ENCODE measurements at regions not wholly inside any gene's neighbourhood (a gene's known extent, or its start where the extent isn't known, plus 50 kb on each side); places are given as distances from the start of the nearest gene placed in this dataset.

GRCh38 chr5:171632616-171633015, 153.0 kb upstream of the SMIM23 start:
- no peaks in the 10 kb centered on the region for H3K27me3 ChIP-seq
- no peaks in the 10 kb centered on the region for H3K9me3 ChIP-seq
- intact Hi-C loops (cut with DNase I), result loop anchor here (5.0 kb wide), 1 partner anchor 275 kb away; no protein-coding TSS in a partner anchor
- H3K36me3 ChIP-seq, result no peaks in the 10 kb centered on the region
- no peak overlapping the region for H3K4me3 ChIP-seq
- H3K4me1 ChIP-seq, result peaks cover 0 to 5% of the 10 kb centered on the region in 2 donors
- no peak overlapping the region for H3K27ac ChIP-seq
- TF ChIP-seq CTCF (IDR thresholded peaks at IDR 0.05), result no peak
- peak in 1 of 2 donors; percentile 16 for DNase-seq (ENCODE audit: low spot score in 2 of 2)

GRCh38 chr5:171633776-171634470, 151.7 kb upstream of the SMIM23 start:
- H3K4me3 ChIP-seq, result no peak overlapping the region
- no peak for DNase-seq (ENCODE audit: low spot score in 2 of 2)
- no peak overlapping the region for H3K27ac ChIP-seq
- H3K9me3 ChIP-seq, result no peaks in the 10 kb centered on the region
- intact Hi-C loops (cut with DNase I), result loop anchor here (5.0 kb wide), 1 partner anchor 273 kb away; no protein-coding TSS in a partner anchor
- peaks cover 0 to 6% of the 10 kb centered on the region in 2 donors for H3K4me1 ChIP-seq
- no peaks in the 10 kb centered on the region for H3K36me3 ChIP-seq
- no peaks in the 10 kb centered on the region for H3K27me3 ChIP-seq
- TF ChIP-seq CTCF (IDR thresholded peaks at IDR 0.05), result no peak

- Histone ChIP-seq H3K27ac (no peak overlapping the region), H3K9me3 (no peaks in the 10 kb centered on the region), H3K27me3 (no peaks in the 10 kb centered on the region), H3K36me3 (no peaks in the 10 kb centered on the region), H3K4me1 (peaks cover 0 to 11% of the 10 kb centered on the region in 2 donors), H3K4me3 (no peak overlapping the region)
- no peak for DNase-seq (ENCODE audit: low spot score in 2 of 2)
- TF ChIP-seq CTCF (IDR thresholded peaks at IDR 0.05), result no peak
- intact Hi-C loops (cut with DNase I), result loop anchor here (5.0 kb wide), 1 partner anchor 273 kb away; no protein-coding TSS in a partner anchor
Measured at GRCh38 chr5:171634511-171634910, 151.1 kb upstream of the SMIM23 start.

- TF ChIP-seq CTCF (IDR thresholded peaks at IDR 0.05), result no peak
Measured at GRCh38 chr5:171635028-171635427, 150.6 kb upstream of the SMIM23 start.

GRCh38 chr5:171635561-171636245, 149.9 kb upstream of the SMIM23 start:
- intact Hi-C loops (cut with DNase I), result no loop called here
- DNase-seq (ENCODE audit: low spot score in 2 of 2), result peak in 1 of 2 donors; percentile 3
- peaks cover 0 to 13% of the 10 kb centered on the region in 2 donors for H3K4me1 ChIP-seq
- TF ChIP-seq CTCF (IDR thresholded peaks at IDR 0.05), result no peak
- H3K27me3 ChIP-seq, result no peaks in the 10 kb centered on the region
- no peak overlapping the region for H3K27ac ChIP-seq
- H3K36me3 ChIP-seq, result no peaks in the 10 kb centered on the region
- no peaks in the 10 kb centered on the region for H3K9me3 ChIP-seq
- H3K4me3 ChIP-seq, result no peak overlapping the region

More at GRCh38 chr5:171635028-171635427, 150.6 kb upstream of the SMIM23 start:
- Histone ChIP-seq H3K4me1 (peaks cover 0 to 9% of the 10 kb centered on the region in 2 donors), H3K27ac (no peak overlapping the region), H3K27me3 (no peaks in the 10 kb centered on the region), H3K36me3 (no peaks in the 10 kb centered on the region), H3K9me3 (no peaks in the 10 kb centered on the region), H3K4me3 (no peak overlapping the region)
- intact Hi-C loops (cut with DNase I), result no loop called here
- DNase-seq (ENCODE audit: low spot score in 2 of 2), result no peak

Data from ascending aorta (tissue), 2 donors.